GM13976 (cell line): ENCODE measurements at regions not wholly inside any gene's neighbourhood (a gene's known extent, or its start where the extent isn't known, plus 50 kb on each side); places are given as distances from the start of the nearest gene placed in this dataset.

Experiments used
- DNase-seq: peaks from one replicate; pipeline ENCODE4 v3.0.0; 2012; ENCODE audit warnings: low spot score
- CTCF ChIP-seq: IDR thresholded peaks from 2 replicates; pipeline ENCODE4 v1.5.1; 2012; ENCODE audit warnings: borderline replicate concordance, mild to moderate bottlenecking; ENCODE audit not compliant: insufficient read depth; ENCODE audit errors: extremely low read depth, missing control alignments, control extremely low read depth
- in situ Hi-C: fragments of 300-500 bp; cut with MboI; formaldehyde crosslinking; loops from one replicate; pipeline ENCODE4 v1.12.0; 2022; ENCODE audit warnings: low sequenced_read_pairs, mixed read lengths, inconsistent platforms; ENCODE audit not compliant: unreplicated experiment

DNA sequence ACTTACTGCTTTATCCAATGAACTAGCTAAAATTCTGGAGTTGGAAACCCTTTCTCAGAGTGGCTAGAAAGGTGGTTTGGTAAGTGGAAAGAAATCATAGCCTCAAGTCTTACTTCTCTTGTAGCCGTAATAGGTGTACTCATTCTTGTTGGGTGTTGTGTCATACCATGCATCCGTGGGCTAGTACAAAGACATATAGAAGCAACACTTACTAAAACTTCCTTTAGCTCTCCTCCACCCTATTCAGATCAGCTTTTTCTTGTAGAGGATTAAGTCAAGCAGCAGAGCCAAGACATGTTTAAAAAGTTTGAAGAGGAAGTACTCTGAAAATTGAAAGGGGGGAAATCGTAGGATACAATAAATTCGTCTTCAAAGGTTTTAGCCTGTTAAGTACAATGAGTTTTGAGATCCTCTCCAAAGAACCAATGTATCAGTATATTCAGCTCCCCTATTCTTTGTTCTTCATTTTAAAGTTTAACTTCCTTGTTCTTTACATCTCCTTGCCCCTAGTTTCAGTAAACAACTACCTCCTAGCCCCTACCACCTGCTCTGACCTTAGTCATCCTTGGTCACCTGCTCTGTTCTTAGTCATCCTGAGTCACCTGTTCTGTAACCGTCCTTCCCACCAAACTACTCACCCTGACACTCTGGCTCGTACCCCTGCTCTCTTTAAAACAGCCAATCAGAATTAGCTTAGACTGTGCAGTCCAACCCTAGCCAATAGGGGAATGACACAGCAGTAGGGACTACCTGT lies 62.1 kb upstream of the DEUP1 start:
- no peak for DNase-seq
- in situ Hi-C loops: no loop called here
- no peak for TF ChIP-seq CTCF

GRCh38 chr11:93271596-93271995 lies 58.9 kb upstream of the DEUP1 start:
- DNase-seq: no peak
- in situ Hi-C loops: no loop called here
- TF ChIP-seq CTCF: no peak

DNA sequence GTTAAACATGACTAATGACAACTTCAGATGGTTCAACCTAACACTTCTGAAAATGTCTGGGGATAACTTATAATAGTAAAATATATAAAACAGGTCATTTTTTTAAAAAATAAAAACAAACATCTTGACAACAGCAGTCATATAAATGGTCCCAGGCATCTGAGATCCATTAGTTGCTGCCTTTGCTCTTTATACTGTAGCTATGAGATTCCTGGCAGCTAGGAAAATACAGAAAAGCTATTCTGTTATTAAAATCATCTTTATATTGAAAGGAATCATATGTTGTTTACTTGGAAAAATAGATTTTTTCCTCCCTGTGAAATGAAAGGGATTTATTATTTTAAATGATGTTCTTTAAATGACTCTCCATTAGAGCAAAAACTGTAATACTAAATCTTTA lies 55.7 kb upstream of the DEUP1 start:
- no peak for DNase-seq
- TF ChIP-seq CTCF: no peak
- in situ Hi-C loops: no loop called here

GRCh38 chr11:93278976-93279375 lies 51.6 kb upstream of the DEUP1 start:
- DNase-seq: no peak
- in situ Hi-C loops: no loop called here

GRCh38 chr11:93279851-93280347 lies 50.6 kb upstream of the DEUP1 start:
- no peak for TF ChIP-seq CTCF
- DNase-seq: peak; percentile 10
- in situ Hi-C loops: no loop called here

More at GRCh38 chr11:93278976-93279375, 51.6 kb upstream of the DEUP1 start:
- no peak for TF ChIP-seq CTCF
